ENCODE measurements at regions not wholly inside any gene's neighbourhood (a gene's known extent, or its start where the extent isn't known, plus 50 kb on each side); places are given as distances from the start of the nearest gene placed in this dataset.
"Not testable (repeated sequence)": the region's sequence is repeated elsewhere in the genome, so short reads cannot be mapped to it uniquely, and the experiment has no call there.

DNA sequence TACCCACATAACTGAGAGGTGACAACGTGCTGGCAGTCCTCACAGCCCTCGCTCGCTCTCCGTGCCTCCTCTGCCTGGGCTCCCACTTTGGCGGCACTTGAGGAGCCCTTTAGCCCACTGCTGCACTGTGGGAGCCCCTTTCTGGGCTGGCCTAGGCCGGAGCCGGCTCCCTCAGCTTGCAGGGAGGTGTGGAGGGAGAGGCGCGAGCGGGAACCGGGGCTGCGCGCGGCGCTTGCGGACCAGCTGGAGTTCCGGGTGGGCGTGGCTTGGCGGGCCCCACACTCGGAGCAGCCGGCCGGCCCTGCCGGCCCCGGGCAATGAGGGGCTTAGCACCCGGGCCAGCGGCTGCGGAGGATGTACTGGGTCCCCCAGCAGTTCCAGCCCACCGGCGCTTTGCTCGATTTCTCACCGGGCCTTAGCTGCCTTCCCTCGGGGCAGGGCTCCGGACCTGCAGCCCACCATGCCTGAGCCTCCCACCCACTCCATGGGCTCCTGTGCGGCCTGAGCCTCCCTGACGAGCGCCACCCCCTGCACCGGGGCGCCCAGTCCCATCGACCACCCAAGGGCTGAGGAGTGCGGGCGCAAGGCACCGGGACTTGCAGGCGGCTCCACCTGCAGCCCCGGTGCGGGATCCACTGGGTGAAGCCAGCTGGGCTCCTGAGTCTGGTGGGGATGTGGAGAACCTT lies 630.1 kb upstream of the NXPH2 start:
- H3K9ac ChIP-seq (ENCODE audit: low read length); CTCF ChIA-PET; BruUV-seq (replicated peaks); H3F3A ChIP-seq (ENCODE audit: low read length, unreplicated experiment); H2AFZ ChIP-seq (ENCODE audit: low read length); H4K20me1 ChIP-seq (ENCODE audit: low read length); H3K27ac ChIP-seq (ENCODE audit: low read length); intact Hi-C loops (cut with micrococcal nuclease); H3K9me2 ChIP-seq (replicated peaks; ENCODE audit: low read length); H3K4me3 ChIP-seq (ENCODE audit: low read length); POLR2A ChIA-PET (ENCODE audit: unreplicated experiment); H3K36me3 ChIP-seq (ENCODE audit: low read depth, low read length); ATAC-seq; H3K4me2 ChIP-seq (ENCODE audit: low read length); H3K4me1 ChIP-seq (ENCODE audit: insufficient read depth, low read length); H3K9me3 ChIP-seq (ENCODE audit: low read length); DNase-seq; H3K79me2 ChIP-seq (ENCODE audit: low read length); H3K27me3 ChIP-seq (ENCODE audit: low read length): not testable (repeated sequence)

DNA sequence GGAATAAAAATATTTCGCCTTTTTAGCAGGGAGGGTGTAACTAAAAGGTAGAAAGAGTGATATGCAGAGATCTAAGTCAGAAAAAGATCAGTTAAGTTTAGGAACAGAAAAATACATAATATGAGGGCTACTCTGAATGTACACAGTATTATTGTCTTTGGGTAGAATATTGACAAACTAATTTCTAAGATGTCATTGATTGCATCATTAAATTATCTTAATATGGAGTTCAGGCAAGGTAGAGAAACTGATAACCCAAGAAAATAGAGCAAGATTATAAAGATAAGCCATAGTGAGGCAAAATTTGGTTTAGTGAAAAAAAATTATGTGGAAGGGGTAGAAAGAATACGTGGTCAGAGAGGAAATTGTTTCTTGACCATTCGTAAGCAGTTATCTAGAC lies 629.0 kb upstream of the NXPH2 start:
- no peaks in the 10 kb centered on the region for H3K9me2 ChIP-seq (replicated peaks; ENCODE audit: low read length)
- ATAC-seq (no peak), DNase-seq (no peak)
- H3K79me2 ChIP-seq (ENCODE audit: low read length), result no peaks in the 10 kb centered on the region
- H3K27me3 ChIP-seq (ENCODE audit: low read length), result no peaks in the 10 kb centered on the region
- H3K9ac ChIP-seq (ENCODE audit: low read length), result no peak overlapping the region
- POLR2A ChIA-PET (ENCODE audit: unreplicated experiment), result no interaction called here
- no peak overlapping the region for H2AFZ ChIP-seq (ENCODE audit: low read length)
- no peak overlapping the region for H3K4me3 ChIP-seq (ENCODE audit: low read length)
- no peaks in the 10 kb centered on the region for H3K9me3 ChIP-seq (ENCODE audit: low read length)
- H3K27ac ChIP-seq (ENCODE audit: low read length), result no peak overlapping the region
- CTCF ChIA-PET, result no interaction called here
- no peak overlapping the region for H3K4me2 ChIP-seq (ENCODE audit: low read length)
- no peaks in the 10 kb centered on the region for H3K36me3 ChIP-seq (ENCODE audit: low read depth, low read length)
- H3K4me1 ChIP-seq (ENCODE audit: insufficient read depth, low read length), result no peaks in the 10 kb centered on the region
- BruUV-seq (replicated peaks), result no TSS peak
- no peaks in the 10 kb centered on the region for H4K20me1 ChIP-seq (ENCODE audit: low read length)
- intact Hi-C loops (cut with micrococcal nuclease), result no loop called here
- no peaks in the 10 kb centered on the region for H3F3A ChIP-seq (ENCODE audit: low read length, unreplicated experiment)
- TF ChIP-seq EZH2 (IDR thresholded peaks at IDR 0.05; ENCODE audit: low read length, unreplicated experiment) (no peak), CTCF (conservative IDR thresholded peaks at IDR 0.05; ENCODE audit: low read depth, low read length) (no peak), EZH2phosphoT487 (IDR thresholded peaks at IDR 0.05; ENCODE audit: borderline replicate concordance, low read length) (no peak)

DNA sequence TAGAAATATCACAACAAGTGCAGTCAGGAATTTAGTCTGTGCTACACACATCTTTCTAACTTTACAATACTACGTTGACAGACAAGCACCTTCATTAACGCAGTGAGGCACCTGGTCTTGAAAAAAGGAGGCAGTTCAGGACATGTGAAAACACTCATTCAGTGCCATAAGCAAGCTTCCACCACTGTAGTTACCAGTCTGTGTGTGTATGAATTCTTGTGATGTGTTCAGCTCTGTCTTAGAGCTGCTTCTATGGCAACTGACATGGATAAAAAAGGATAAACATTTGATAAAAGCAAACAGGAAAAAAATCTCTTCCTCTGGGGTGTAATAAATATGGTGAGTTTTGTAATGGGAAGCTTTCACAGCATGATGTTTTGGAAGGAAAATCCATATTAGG lies 623.8 kb upstream of the NXPH2 start:
- Histone ChIP-seq H3K4me3 (ENCODE audit: low read length) (no peak overlapping the region), H4K20me1 (ENCODE audit: low read length) (no peaks in the 10 kb centered on the region), H3K9ac (ENCODE audit: low read length) (no peak overlapping the region), H3K36me3 (ENCODE audit: low read depth, low read length) (no peaks in the 10 kb centered on the region), H3K9me3 (ENCODE audit: low read length) (no peaks in the 10 kb centered on the region), H3K27ac (ENCODE audit: low read length) (no peak overlapping the region), H3K9me2 (replicated peaks; ENCODE audit: low read length) (no peaks in the 10 kb centered on the region), H2AFZ (ENCODE audit: low read length) (no peak overlapping the region), H3F3A (ENCODE audit: low read length, unreplicated experiment) (no peaks in the 10 kb centered on the region), H3K4me2 (ENCODE audit: low read length) (no peak overlapping the region), H3K4me1 (ENCODE audit: insufficient read depth, low read length) (no peaks in the 10 kb centered on the region), H3K79me2 (ENCODE audit: low read length) (no peaks in the 10 kb centered on the region), H3K27me3 (ENCODE audit: low read length) (no peaks in the 10 kb centered on the region)
- ChIA-PET POLR2A (ENCODE audit: unreplicated experiment) (no interaction called here), CTCF (no interaction called here)
- intact Hi-C loops (cut with micrococcal nuclease), result no loop called here
- TF ChIP-seq EZH2phosphoT487 (IDR thresholded peaks at IDR 0.05; ENCODE audit: borderline replicate concordance, low read length) (no peak), EZH2 (IDR thresholded peaks at IDR 0.05; ENCODE audit: low read length, unreplicated experiment) (no peak), CTCF (conservative IDR thresholded peaks at IDR 0.05; ENCODE audit: low read depth, low read length) (no peak)
- ATAC-seq (no peak), DNase-seq (no peak)
- BruUV-seq (replicated peaks), result no TSS peak
